GM12878 (cell line): ENCODE measurements at regions not wholly inside any gene's neighbourhood (a gene's known extent, or its start where the extent isn't known, plus 50 kb on each side); places are given as distances from the start of the nearest gene placed in this dataset.

Experiments used
- ATAC-seq: fragments of 200-7000 bp; cut with Tn5 transposase; 3 replicates; pipeline ENCODE4 v1.9.1; 2020; ENCODE audit warnings: mild to moderate bottlenecking, moderate library complexity
- BruUV-seq: library from RNA; stranded (reverse); fragments of 400-500 nt; replicated peaks from 2 replicates; lab custom pipeline; 2021; lab: Mats Ljungman, UMichigan
- CTCF ChIA-PET: fragments of 300-600 bp; sonication (Branson Sonifier 250); formaldehyde crosslinking; extraction: SDS; loops from one replicate; lab custom pipeline; 2021; ENCODE audit warnings: inconsistent platforms; lab: Yijun Ruan, JAX
- POLR2A ChIA-PET: fragments of 350-600 bp; formaldehyde crosslinking; extraction: SDS; loops from one replicate; lab custom pipeline; 2021; ENCODE audit warnings: inconsistent platforms; lab: Charles Lee
- RAD21 ChIA-PET: fragments of 300-600 bp; sonication (Branson Sonifier 250); formaldehyde crosslinking; loops from one replicate; lab custom pipeline; 2023; ENCODE audit warnings: antibody characterized with exemption; ENCODE audit not compliant: unreplicated experiment; lab: Charles Lee
- SMC1A ChIA-PET: fragments of 300-600 bp; sonication (Branson Sonifier 250); formaldehyde crosslinking; loops from one replicate; lab custom pipeline; 2023; ENCODE audit not compliant: unreplicated experiment, uncharacterized antibody; lab: Charles Lee
- DNase-seq: peaks from one replicate; pipeline ENCODE4 v3.0.0-alpha.2; 2011; ENCODE audit warnings: low read depth, low spot score
- FAIRE-seq: peaks from 3 replicates; lab custom pipeline; 2011; peaks lifted over from hg19 to GRCh38; lab: Jason Lieb, UNC
- H2AFZ ChIP-seq: 2 replicates; pipeline ENCODE4 v1.6.0; 2011; ENCODE audit warnings: low read depth, low read length, control low read depth; ENCODE audit not compliant: control insufficient read depth
- H3K27ac ChIP-seq: 2 replicates; pipeline ENCODE4 v1.5.1; 2011; ENCODE audit warnings: control low read depth; ENCODE audit not compliant: control insufficient read depth, insufficient read depth
- H3K27me3 ChIP-seq, 2 experiments: replicated peaks in 1 of 2; 2 replicates each; pipeline versions ENCODE4 v1.6.0 to v1.6.1; 2011; ENCODE audit warnings: low read length in 1 of 2; ENCODE audit not compliant: control insufficient read depth in 2 of 2, insufficient read depth in 2 of 2
- H3K36me3 ChIP-seq, 2 experiments: 2 replicates each; pipeline ENCODE4 v1.5.1; 2011; ENCODE audit warnings: low read length in 1 of 2; ENCODE audit not compliant: control insufficient read depth in 2 of 2, insufficient read depth in 2 of 2
- H3K4me1 ChIP-seq: 2 replicates; pipeline ENCODE4 v1.6.1; 2011; ENCODE audit warnings: mild to moderate bottlenecking, low read length, moderate library complexity, mixed read lengths; ENCODE audit not compliant: control insufficient read depth, insufficient read depth
- H3K4me2 ChIP-seq: 2 replicates; pipeline ENCODE4 v1.6.0; 2011; ENCODE audit warnings: control low read depth; ENCODE audit not compliant: control insufficient read depth, insufficient read depth
- H3K4me3 ChIP-seq: fragments of 200-600 bp; sonication (generic); 2 replicates; pipeline ENCODE4 v1.5.1; 2016
- H3K79me2 ChIP-seq: 2 replicates; pipeline ENCODE4 v1.6.0; 2011; ENCODE audit warnings: low read length; ENCODE audit not compliant: control insufficient read depth, insufficient read depth
- H3K9ac ChIP-seq: 2 replicates; pipeline ENCODE4 v1.8.0; 2011; ENCODE audit warnings: low read length, control low read depth, mixed read lengths; ENCODE audit not compliant: control insufficient read depth, insufficient read depth
- H3K9me3 ChIP-seq: replicated peaks from 3 replicates; pipeline ENCODE4 v1.5.1; 2011; ENCODE audit warnings: mild to moderate bottlenecking, low read length; ENCODE audit not compliant: control insufficient read depth, insufficient read depth
- H4K20me1 ChIP-seq: 2 replicates; pipeline ENCODE4 v1.6.0; 2011; ENCODE audit not compliant: control insufficient read depth, insufficient read depth
- BMI1 ChIP-seq: fragments of 450-650 bp; IDR thresholded peaks from 2 replicates; pipeline ENCODE4 v1.6.1; 2016; ENCODE audit warnings: mild to moderate bottlenecking, moderate library complexity, borderline replicate concordance
- EP300 ChIP-seq, 2 experiments: fragments of 150-350 bp in 1 of 2; IDR thresholded peaks; 2 replicates each; pipeline ENCODE4 v1.6.1; 2011 to 2012; ENCODE audit warnings: low read depth in 2 of 2, low read length in 2 of 2, borderline replicate concordance in 1 of 2, improper control_type of control experiment in 1 of 2, inconsistent platforms in 1 of 2; ENCODE audit not compliant: control insufficient read depth in 1 of 2
- IKZF1 ChIP-seq: fragments of 450-650 bp; conservative IDR thresholded peaks from 2 replicates; pipeline ENCODE4 v1.6.1; 2017; ENCODE audit warnings: antibody characterized with exemption, mild to moderate bottlenecking
- RELA ChIP-seq: fragments of 450-650 bp; IDR thresholded peaks from 2 replicates; pipeline ENCODE4 v1.8.0; 2014; ENCODE audit warnings: borderline replicate concordance; ENCODE audit not compliant: partially characterized antibody
- WGBS: methylation state at CpG from one replicate; pipeline ENCODE4 v1.1.6; 2016; ENCODE audit warnings: low lambda C conversion rate; ENCODE audit not compliant: insufficient replicate concordance, insufficient coverage; ENCODE audit errors: missing lambda C conversion rate; 5-methylcytosine and 5-hydroxymethylcytosine counted together
- in situ Hi-C: fragments of 300-500 bp; cut with MboI; formaldehyde crosslinking; loops from 9 replicates; pipeline ENCODE4 v1.14.3; 2018; ENCODE audit warnings: mixed read lengths
- intact Hi-C: fragments of 100-400 bp; cut with micrococcal nuclease; formaldehyde crosslinking; loops from one replicate; pipeline ENCODE4 v1.14.2; 2022; ENCODE audit not compliant: unreplicated experiment

- Histone ChIP-seq H3K27ac (no peak overlapping the region), H3K36me3 (no peaks in the 10 kb centered on the region), H2AFZ (no peak overlapping the region), H3K4me2 (no peak overlapping the region), H3K9me3 (no peaks in the 10 kb centered on the region; the same call in 2 of the 3 replicates), H4K20me1 (no peaks in the 10 kb centered on the region), H3K4me3 (no peak overlapping the region), H3K27me3 (no peaks in the 10 kb centered on the region), H3K9ac (no peak overlapping the region), H3K4me1 (no peaks in the 10 kb centered on the region), H3K79me2 (no peaks in the 10 kb centered on the region)
- no peak for TF ChIP-seq IKZF1
- RAD21 ChIA-PET, result interaction anchor here (1.2 kb wide), 1 partner anchor 360 kb away, joined by 3 read pairs; no protein-coding TSS in a partner anchor
- no TSS peak for BruUV-seq
- FAIRE-seq, result no peak
- CTCF ChIA-PET, result no interaction called here
- no peak for DNase-seq
- WGBS, result 28% methylated on average over 12 of the region's 12 CpGs
- SMC1A ChIA-PET, result interaction anchor here (0.9 to 1.0 kb wide), 2 partner anchors 17 to 28 kb away, joined by 3 read pairs; no protein-coding TSS in a partner anchor
- no peak for ATAC-seq
- intact Hi-C loops (no loop called here), in situ Hi-C loops (no loop called here)
- POLR2A ChIA-PET, result no interaction called here
These were observed 327.6 kb downstream of the FGF9 start for GRCh38 chr13:21998279-21998990.

GRCh38 chr13:21999666-22000065, 328.8 kb downstream of the FGF9 start:
- WGBS, result 43% methylated on average over 6 of the region's 6 CpGs
- ATAC-seq, result no peak

More at GRCh38 chr13:21999666-22000065, 328.8 kb downstream of the FGF9 start:
- Histone ChIP-seq H3K27me3 (no peaks in the 10 kb centered on the region), H3K9ac (no peak overlapping the region), H4K20me1 (no peaks in the 10 kb centered on the region), H3K4me3 (no peak overlapping the region), H3K79me2 (no peaks in the 10 kb centered on the region), H3K36me3 (no peaks in the 10 kb centered on the region), H3K9me3 (no peaks in the 10 kb centered on the region; the same call in 2 of the 3 replicates), H2AFZ (no peak overlapping the region), H3K4me1 (no peaks in the 10 kb centered on the region), H3K27ac (no peak overlapping the region), H3K4me2 (no peak overlapping the region)
- ChIA-PET POLR2A (no interaction called here), CTCF (no interaction called here), RAD21 (no interaction called here), SMC1A (interaction anchor here (1.1 kb wide), 1 partner anchor 16 kb away, joined by 3 read pairs; no protein-coding TSS in a partner anchor)
- TF ChIP-seq RELA (no peak), BMI1 (no peak), EP300 (IDR thresholded peaks at IDR 0.05; ENCODE audit: borderline replicate concordance in 1 of 2, control insufficient read depth in 1 of 2, low read depth in 2 of 2, low read length in 2 of 2) (no peak)
- in situ Hi-C loops (no loop called here), intact Hi-C loops (no loop called here)
- no peak for DNase-seq
- no peak for FAIRE-seq
- BruUV-seq, result no TSS peak
